ENCODE measurements at regions not wholly inside any gene's neighbourhood (a gene's known extent, or its start where the extent isn't known, plus 50 kb on each side); places are given as distances from the start of the nearest gene placed in this dataset.

GRCh38 chrX:134181275-134181660 lies 55.7 kb upstream of the CCDC160 start:
- Histone ChIP-seq H3K27ac (ENCODE audit: low read length) (no peak overlapping the region), H3K4me2 (ENCODE audit: low read length) (no peak overlapping the region), H3K79me2 (ENCODE audit: low read length) (no peaks in the 10 kb centered on the region), H3K9me2 (replicated peaks; ENCODE audit: low read length) (no peaks in the 10 kb centered on the region), H3K4me3 (ENCODE audit: low read length) (no peak overlapping the region), H3K9ac (ENCODE audit: low read length) (no peak overlapping the region), H2AFZ (ENCODE audit: low read length) (no peak overlapping the region), H4K20me1 (ENCODE audit: low read length) (no peaks in the 10 kb centered on the region), H3K36me3 (ENCODE audit: low read depth, low read length) (no peaks in the 10 kb centered on the region), H3K4me1 (ENCODE audit: insufficient read depth, low read length) (no peaks in the 10 kb centered on the region), H3K9me3 (ENCODE audit: low read length) (no peaks in the 10 kb centered on the region), H3K27me3 (ENCODE audit: low read length) (peaks cover 57% of the 10 kb centered on the region), H3F3A (ENCODE audit: low read length, unreplicated experiment) (no peaks in the 10 kb centered on the region)
- ChIA-PET POLR2A (ENCODE audit: unreplicated experiment) (interaction anchor here (0.7 kb wide), 1 partner anchor 441 kb away, joined by 7 read pairs; no protein-coding TSS in a partner anchor), CTCF (no interaction called here)
- ATAC-seq (no peak), DNase-seq (no peak)
- intact Hi-C loops (cut with micrococcal nuclease), result no loop called here
- BruUV-seq (replicated peaks), result no TSS peak
- TF ChIP-seq EZH2 (IDR thresholded peaks at IDR 0.05; ENCODE audit: low read length, unreplicated experiment) (no peak), CTCF (conservative IDR thresholded peaks at IDR 0.05; ENCODE audit: low read depth, low read length) (no peak), EZH2phosphoT487 (IDR thresholded peaks at IDR 0.05; ENCODE audit: borderline replicate concordance, low read length) (no peak)

GRCh38 chrX:134183665-134184064 lies 53.3 kb upstream of the CCDC160 start:
- DNase-seq, result no peak
- no peak for ATAC-seq
- no peaks in the 10 kb centered on the region; the same call in 1 of the 2 replicates for H3K4me1 ChIP-seq (ENCODE audit: insufficient read depth, low read length)
- no peak overlapping the region for H3K9ac ChIP-seq (ENCODE audit: low read length)
- H3K9me2 ChIP-seq (replicated peaks; ENCODE audit: low read length), result no peaks in the 10 kb centered on the region
- no peak for TF ChIP-seq EZH2 (IDR thresholded peaks at IDR 0.05; ENCODE audit: low read length, unreplicated experiment)
- no peak for TF ChIP-seq CTCF (conservative IDR thresholded peaks at IDR 0.05; ENCODE audit: low read depth, low read length)
- TF ChIP-seq EZH2phosphoT487 (IDR thresholded peaks at IDR 0.05; ENCODE audit: borderline replicate concordance, low read length), result no peak
- H3K4me3 ChIP-seq (ENCODE audit: low read length), result no peak overlapping the region
- intact Hi-C loops (cut with micrococcal nuclease), result no loop called here
- H2AFZ ChIP-seq (ENCODE audit: low read length), result no peak overlapping the region
- H3K27ac ChIP-seq (ENCODE audit: low read length), result no peak overlapping the region
- H3F3A ChIP-seq (ENCODE audit: low read length, unreplicated experiment), result no peaks in the 10 kb centered on the region
- peaks cover 38% of the 10 kb centered on the region for H3K27me3 ChIP-seq (ENCODE audit: low read length)
- ChIA-PET POLR2A (ENCODE audit: unreplicated experiment) (no interaction called here), CTCF (no interaction called here)
- BruUV-seq (replicated peaks), result no TSS peak
- no peaks in the 10 kb centered on the region for H4K20me1 ChIP-seq (ENCODE audit: low read length)
- H3K9me3 ChIP-seq (ENCODE audit: low read length), result no peaks in the 10 kb centered on the region
- no peak overlapping the region for H3K4me2 ChIP-seq (ENCODE audit: low read length)
- H3K79me2 ChIP-seq (ENCODE audit: low read length), result no peaks in the 10 kb centered on the region
- H3K36me3 ChIP-seq (ENCODE audit: low read depth, low read length), result no peaks in the 10 kb centered on the region

- DNase-seq (no peak), ATAC-seq (no peak)
- Histone ChIP-seq H3K9me3 (ENCODE audit: low read length) (no peaks in the 10 kb centered on the region), H3K9ac (ENCODE audit: low read length) (no peak overlapping the region), H3K36me3 (ENCODE audit: low read depth, low read length) (no peaks in the 10 kb centered on the region), H3K4me1 (ENCODE audit: insufficient read depth, low read length) (no peaks in the 10 kb centered on the region; the same call in 1 of the 2 replicates), H4K20me1 (ENCODE audit: low read length) (no peaks in the 10 kb centered on the region), H3F3A (ENCODE audit: low read length, unreplicated experiment) (no peaks in the 10 kb centered on the region), H3K4me3 (ENCODE audit: low read length) (no peak overlapping the region), H2AFZ (ENCODE audit: low read length) (no peak overlapping the region), H3K4me2 (ENCODE audit: low read length) (no peak overlapping the region), H3K79me2 (ENCODE audit: low read length) (no peaks in the 10 kb centered on the region), H3K9me2 (replicated peaks; ENCODE audit: low read length) (no peaks in the 10 kb centered on the region), H3K27me3 (ENCODE audit: low read length) (peaks cover 34% of the 10 kb centered on the region), H3K27ac (ENCODE audit: low read length) (no peak overlapping the region)
- no peak for TF ChIP-seq EZH2phosphoT487 (IDR thresholded peaks at IDR 0.05; ENCODE audit: borderline replicate concordance, low read length)
- CTCF ChIA-PET, result no interaction called here
- BruUV-seq (replicated peaks), result no TSS peak
- POLR2A ChIA-PET (ENCODE audit: unreplicated experiment), result no interaction called here
- intact Hi-C loops (cut with micrococcal nuclease), result no loop called here
These were observed 52.0 kb upstream of the CCDC160 start for GRCh38 chrX:134184936-134185335.
